ENCODE measurements at regions not wholly inside any gene's neighbourhood (a gene's known extent, or its start where the extent isn't known, plus 50 kb on each side); places are given as distances from the start of the nearest gene placed in this dataset.

DNA sequence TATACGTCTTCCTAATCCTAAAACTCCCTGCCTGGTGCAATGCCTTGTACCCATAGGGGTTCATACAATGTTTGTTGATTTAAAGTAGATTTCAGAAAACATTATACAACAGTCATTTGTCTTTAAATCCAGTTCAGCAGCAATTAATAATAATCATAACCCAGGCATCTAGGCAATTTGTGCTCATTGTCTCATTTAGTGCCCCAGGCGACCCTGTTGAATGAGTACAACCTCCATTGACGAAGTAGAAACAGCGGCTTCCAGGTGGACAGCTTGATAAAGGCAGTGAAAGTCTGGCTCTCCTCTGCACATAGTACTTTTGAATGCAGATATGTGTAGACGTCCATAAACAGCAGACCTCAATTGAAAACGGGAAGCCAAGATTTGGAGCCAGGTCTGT, 82.9 kb upstream of the CPM start:
- TF ChIP-seq, protein P1, sequence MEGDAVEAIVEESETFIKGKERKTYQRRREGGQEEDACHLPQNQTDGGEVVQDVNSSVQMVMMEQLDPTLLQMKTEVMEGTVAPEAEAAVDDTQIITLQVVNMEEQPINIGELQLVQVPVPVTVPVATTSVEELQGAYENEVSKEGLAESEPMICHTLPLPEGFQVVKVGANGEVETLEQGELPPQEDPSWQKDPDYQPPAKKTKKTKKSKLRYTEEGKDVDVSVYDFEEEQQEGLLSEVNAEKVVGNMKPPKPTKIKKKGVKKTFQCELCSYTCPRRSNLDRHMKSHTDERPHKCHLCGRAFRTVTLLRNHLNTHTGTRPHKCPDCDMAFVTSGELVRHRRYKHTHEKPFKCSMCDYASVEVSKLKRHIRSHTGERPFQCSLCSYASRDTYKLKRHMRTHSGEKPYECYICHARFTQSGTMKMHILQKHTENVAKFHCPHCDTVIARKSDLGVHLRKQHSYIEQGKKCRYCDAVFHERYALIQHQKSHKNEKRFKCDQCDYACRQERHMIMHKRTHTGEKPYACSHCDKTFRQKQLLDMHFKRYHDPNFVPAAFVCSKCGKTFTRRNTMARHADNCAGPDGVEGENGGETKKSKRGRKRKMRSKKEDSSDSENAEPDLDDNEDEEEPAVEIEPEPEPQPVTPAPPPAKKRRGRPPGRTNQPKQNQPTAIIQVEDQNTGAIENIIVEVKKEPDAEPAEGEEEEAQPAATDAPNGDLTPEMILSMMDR (IDR thresholded peaks at IDR 0.05; ENCODE audit: low read depth, low read length) = no peak
- no peak for TF ChIP-seq POLR2A (IDR thresholded peaks at IDR 0.05; ENCODE audit: extremely low read depth, insufficient read length)
